Nephron progenitor cell (in vitro differentiated cells): ENCODE measurements at regions not wholly inside any gene's neighbourhood (a gene's known extent, or its start where the extent isn't known, plus 50 kb on each side); places are given as distances from the start of the nearest gene placed in this dataset.

Source experiments
- DNase-seq: peaks from one replicate; pipeline ENCODE4 v3.0.0; 2021
- H3K27ac Mint-ChIP-seq: 2 replicates; pipeline ENCODE4 v1.8.0; 2021; ENCODE audit warnings: mild to moderate bottlenecking, moderate library complexity, mixed read lengths
- H3K27me3 Mint-ChIP-seq: 2 replicates; pipeline ENCODE4 v1.8.0; 2021; ENCODE audit warnings: mild to moderate bottlenecking, low read depth, mixed read lengths; ENCODE audit not compliant: poor library complexity
- H3K36me3 Mint-ChIP-seq: 2 replicates; pipeline ENCODE4 v1.8.0; 2021; ENCODE audit warnings: low read depth, mixed read lengths
- H3K4me1 Mint-ChIP-seq: 2 replicates; pipeline ENCODE4 v1.8.0; 2021; ENCODE audit warnings: mixed read lengths
- H3K4me3 Mint-ChIP-seq: 2 replicates; pipeline ENCODE4 v1.8.0; 2021; ENCODE audit warnings: mild to moderate bottlenecking, moderate library complexity, mixed read lengths
- H3K9me3 Mint-ChIP-seq: 2 replicates; pipeline ENCODE4 v1.8.0; 2021; ENCODE audit warnings: mild to moderate bottlenecking, moderate library complexity, mixed read lengths
- CTCF ChIP-seq: fragments of 200-600 bp; sonication (generic); IDR thresholded peaks from 2 replicates; pipeline ENCODE4 v1.5.0; 2021; ENCODE audit warnings: antibody characterized with exemption

- no peaks in the 10 kb centered on the region for H3K4me1 Mint-ChIP-seq
- peaks cover 24% of the 10 kb centered on the region for H3K27me3 Mint-ChIP-seq
- H3K4me3 Mint-ChIP-seq = no peak overlapping the region
- TF ChIP-seq CTCF = no peak
- no peak for DNase-seq
- H3K36me3 Mint-ChIP-seq = no peaks in the 10 kb centered on the region
- no peaks in the 10 kb centered on the region for H3K9me3 Mint-ChIP-seq
- no peak overlapping the region for H3K27ac Mint-ChIP-seq
Measured at GRCh38 chr1:60402216-60402615, 328.6 kb upstream of the C1orf87 start.

GRCh38 chr1:60394436-60394835 lies 320.9 kb upstream of the C1orf87 start:
- Mint-ChIP-seq H3K9me3 (no peaks in the 10 kb centered on the region), H3K4me1 (no peaks in the 10 kb centered on the region), H3K36me3 (no peaks in the 10 kb centered on the region), H3K27me3 (peaks cover 5% of the 10 kb centered on the region), H3K4me3 (no peak overlapping the region), H3K27ac (no peak overlapping the region)
- TF ChIP-seq CTCF = no peak
- no peak for DNase-seq

- no peak for TF ChIP-seq CTCF
Measured at GRCh38 chr1:60390593-60391282, 317.2 kb upstream of the C1orf87 start.

GRCh38 chr1:60388092-60388987 lies 314.8 kb upstream of the C1orf87 start:
- TF ChIP-seq CTCF = no peak
- no peaks in the 10 kb centered on the region for H3K9me3 Mint-ChIP-seq
- peaks cover 8% of the 10 kb centered on the region for H3K27me3 Mint-ChIP-seq
- H3K27ac Mint-ChIP-seq = no peak overlapping the region
- no peak for DNase-seq
- no peak overlapping the region for H3K4me3 Mint-ChIP-seq
- H3K4me1 Mint-ChIP-seq = no peaks in the 10 kb centered on the region
- no peaks in the 10 kb centered on the region for H3K36me3 Mint-ChIP-seq

More at GRCh38 chr1:60390593-60391282, 317.2 kb upstream of the C1orf87 start:
- Mint-ChIP-seq H3K36me3 (no peaks in the 10 kb centered on the region), H3K27me3 (peaks cover 5% of the 10 kb centered on the region), H3K4me1 (no peaks in the 10 kb centered on the region), H3K9me3 (no peaks in the 10 kb centered on the region), H3K4me3 (no peak overlapping the region), H3K27ac (no peak overlapping the region)
- DNase-seq = no peak

- H3K4me3 Mint-ChIP-seq = no peak overlapping the region
- no peaks in the 10 kb centered on the region for H3K36me3 Mint-ChIP-seq
- H3K27me3 Mint-ChIP-seq = peaks cover 8% of the 10 kb centered on the region
- no peak for TF ChIP-seq CTCF
- H3K4me1 Mint-ChIP-seq = no peaks in the 10 kb centered on the region
- H3K9me3 Mint-ChIP-seq = no peaks in the 10 kb centered on the region
- no peak overlapping the region for H3K27ac Mint-ChIP-seq
- no peak for DNase-seq
Measured at GRCh38 chr1:60387175-60387574, 313.6 kb upstream of the C1orf87 start.
